Jurkat, Clone E6-1 (cell line): ENCODE measurements at regions not wholly inside any gene's neighbourhood (a gene's known extent, or its start where the extent isn't known, plus 50 kb on each side); places are given as distances from the start of the nearest gene placed in this dataset.

Experiments used
- DNase-seq: peaks from one replicate; pipeline ENCODE4 v3.0.0-alpha.2; 2011; ENCODE audit warnings: low read depth, low spot score
- H3K4me3 ChIP-seq: 2 replicates; pipeline ENCODE4 v1.5.1; 2011; ENCODE audit warnings: mild to moderate bottlenecking, low read length, control low read depth, moderate library complexity

DNA sequence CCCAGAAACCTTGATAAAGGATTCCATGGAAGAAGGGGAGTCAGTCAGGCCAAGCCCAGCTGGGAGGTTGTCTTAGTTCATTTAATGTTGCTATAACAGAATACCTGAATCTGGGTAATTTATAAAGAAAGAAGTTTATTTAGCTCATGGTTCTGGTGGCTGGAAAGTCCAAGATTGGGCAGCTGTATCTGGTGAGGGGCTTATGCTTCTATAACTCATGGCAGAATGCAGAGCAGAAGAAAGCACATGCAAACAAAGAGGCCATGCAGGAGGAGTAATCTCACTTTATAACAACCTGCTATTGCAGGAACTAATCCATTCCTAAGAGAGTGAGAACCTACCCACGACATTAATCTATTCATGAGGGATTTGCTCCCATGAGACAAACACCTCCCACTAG is 54.2 kb upstream of the ANKRD1 start:
- DNase-seq, result no peak
- H3K4me3 ChIP-seq, result no peak overlapping the region

DNA sequence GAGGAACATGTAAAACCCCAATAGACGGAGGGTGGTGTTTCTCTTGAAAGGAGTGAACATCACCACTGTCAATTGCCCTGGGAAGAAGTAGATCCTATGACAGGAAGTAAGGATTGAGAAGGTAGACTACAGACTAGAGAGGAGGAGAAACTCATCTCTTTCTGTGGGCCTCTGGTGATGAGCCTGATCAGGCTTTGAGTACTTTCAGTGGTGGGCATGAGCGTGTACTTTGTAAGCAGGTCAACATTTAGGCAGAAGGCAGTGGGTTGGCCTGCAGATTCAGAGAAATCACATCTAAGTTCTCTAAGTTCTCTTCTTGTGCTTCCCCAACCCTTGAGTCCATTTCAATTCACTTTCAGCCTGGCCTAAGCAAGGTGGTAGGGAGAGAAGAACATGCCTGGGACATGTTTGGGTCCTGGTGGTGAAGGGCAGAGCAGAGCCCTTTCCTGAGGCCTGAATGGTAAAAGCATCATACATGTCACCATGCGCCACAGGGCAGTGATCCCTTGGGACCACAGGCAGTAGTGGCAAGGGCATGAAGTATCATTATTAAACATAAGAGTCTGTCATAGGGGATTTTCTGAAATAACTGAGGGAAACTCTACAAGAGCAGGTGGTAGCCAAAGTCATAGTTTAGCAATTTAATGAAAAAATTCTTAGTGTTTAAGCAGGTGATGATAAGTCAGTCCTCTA is 56.4 kb upstream of the ANKRD1 start:
- DNase-seq, result no peak
- H3K4me3 ChIP-seq, result no peak overlapping the region

- DNase-seq, result no peak
- H3K4me3 ChIP-seq, result no peak overlapping the region
These were observed 57.1 kb upstream of the ANKRD1 start for GRCh38 chr10:90977855-90978486.

GRCh38 chr10:90982406-90983008 is 61.6 kb upstream of the ANKRD1 start:
- no peak overlapping the region for H3K4me3 ChIP-seq
- DNase-seq, result no peak

DNA sequence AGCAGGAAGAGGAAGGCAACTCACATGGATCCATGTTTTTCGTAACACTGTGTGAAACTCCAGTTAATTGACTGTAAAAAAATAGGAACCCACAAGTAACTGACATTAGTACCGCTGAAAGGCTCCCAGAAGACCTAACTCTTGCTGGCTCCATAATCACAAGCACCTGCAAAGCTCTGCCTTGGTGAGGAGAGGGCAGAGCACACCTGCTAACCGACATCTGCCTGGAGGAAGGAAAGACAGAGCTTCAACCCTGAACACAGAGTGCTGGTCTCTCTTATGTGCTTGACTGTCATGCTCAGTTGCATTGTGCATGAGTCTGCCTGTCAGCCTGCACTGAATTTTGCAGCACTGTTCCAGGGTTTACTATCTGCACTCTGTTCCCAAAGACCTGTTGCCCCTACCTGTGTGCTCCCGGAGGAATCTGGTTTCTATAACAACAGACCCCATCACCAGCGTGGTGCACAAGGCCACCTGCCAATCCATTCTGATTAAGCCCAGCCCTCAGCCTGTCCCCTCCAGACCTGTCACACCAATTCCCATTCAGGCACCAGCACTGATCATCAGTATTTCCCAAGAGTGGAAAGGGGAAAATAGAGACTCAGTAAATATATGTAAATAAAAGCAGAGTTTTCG is 63.1 kb upstream of the ANKRD1 start:
- peak overlapping the region; percentile 10 for H3K4me3 ChIP-seq
- DNase-seq, result peak; percentile 92

GRCh38 chr10:90984898-90985297 is 64.0 kb upstream of the ANKRD1 start:
- no peak overlapping the region for H3K4me3 ChIP-seq
- no peak for DNase-seq

DNA sequence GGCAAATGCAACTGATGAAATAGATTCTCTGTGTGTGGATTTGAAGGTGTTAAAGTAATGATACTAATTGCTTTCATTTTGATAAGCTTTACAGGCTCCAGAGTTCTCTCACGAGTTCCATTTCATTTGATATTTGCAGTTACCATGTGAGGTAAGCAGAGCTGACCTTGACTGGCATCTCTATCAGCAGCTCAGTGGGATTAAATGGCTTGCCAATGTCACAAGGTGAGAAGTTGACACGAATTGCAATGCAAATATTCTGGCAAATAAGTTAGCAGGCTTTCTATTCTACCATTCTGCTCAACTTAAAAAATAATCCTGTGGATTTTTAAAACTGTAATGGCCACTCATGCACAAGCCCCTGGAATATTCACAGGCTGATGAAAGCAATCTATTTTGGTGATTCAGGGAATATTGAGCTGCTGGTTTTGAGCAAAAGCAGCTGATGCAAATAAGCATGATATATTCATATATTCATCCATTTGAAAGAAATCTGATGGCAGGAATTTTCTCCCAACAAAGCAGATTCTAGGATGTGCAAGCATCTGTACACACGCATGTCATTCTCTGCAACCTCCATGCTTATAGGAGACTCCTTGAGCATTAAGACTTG is 64.5 kb upstream of the ANKRD1 start:
- DNase-seq, result no peak
- H3K4me3 ChIP-seq, result no peak overlapping the region

DNA sequence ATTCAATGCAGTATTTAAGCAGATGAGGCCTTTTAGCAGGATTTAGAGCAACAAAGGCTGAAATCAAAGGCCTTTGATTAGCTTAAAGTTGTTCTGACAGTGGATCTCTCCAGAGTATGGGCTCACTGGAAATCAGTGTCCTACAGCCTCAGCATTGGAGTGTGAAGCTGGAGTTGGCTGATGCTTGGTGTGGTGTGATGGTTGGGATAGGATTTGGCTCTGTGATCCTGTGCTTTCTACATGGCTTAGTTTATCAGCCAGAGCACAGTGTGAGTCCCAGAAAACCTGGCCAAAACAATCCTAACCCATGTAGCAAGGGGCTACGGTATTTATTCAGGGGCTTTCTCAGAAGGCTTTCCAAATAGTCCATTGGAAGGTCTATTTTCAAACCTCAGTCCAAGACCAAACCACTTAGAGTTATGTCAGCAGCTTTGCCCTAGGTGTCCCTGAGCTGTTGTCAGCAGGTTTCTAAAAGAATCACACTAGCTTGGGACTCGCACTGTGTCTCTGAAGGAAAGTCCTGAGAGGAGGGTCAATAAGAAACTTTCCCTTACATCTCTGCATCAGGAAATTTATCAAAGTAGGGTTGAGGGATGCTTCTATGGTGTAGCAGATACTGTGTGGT is 65.4 kb upstream of the ANKRD1 start:
- no peak overlapping the region for H3K4me3 ChIP-seq
- no peak for DNase-seq

DNA sequence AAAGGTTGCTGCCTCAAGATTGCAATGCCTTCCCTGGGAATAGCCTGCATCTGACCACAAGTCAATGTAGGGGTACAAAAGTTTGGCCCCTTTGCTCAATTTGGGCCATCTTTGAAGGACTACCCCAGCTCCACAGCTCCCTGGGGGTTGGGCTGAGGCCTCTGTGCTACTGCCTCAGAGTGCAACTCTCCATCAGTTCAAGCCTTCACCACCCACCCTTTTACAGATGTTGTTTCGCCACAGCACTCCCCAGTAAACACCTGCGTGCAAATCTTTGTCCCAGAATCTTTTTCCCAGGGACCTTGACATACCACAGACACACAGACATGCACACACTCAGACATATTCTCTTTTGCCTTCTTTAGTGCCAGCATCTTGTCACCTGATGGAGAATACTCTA is 66.0 kb upstream of the ANKRD1 start:
- DNase-seq, result peak; percentile 40
- H3K4me3 ChIP-seq, result no peak overlapping the region

- DNase-seq, result no peak
- no peak overlapping the region for H3K4me3 ChIP-seq
These were observed 66.5 kb upstream of the ANKRD1 start for GRCh38 chr10:90987383-90987782.

DNA sequence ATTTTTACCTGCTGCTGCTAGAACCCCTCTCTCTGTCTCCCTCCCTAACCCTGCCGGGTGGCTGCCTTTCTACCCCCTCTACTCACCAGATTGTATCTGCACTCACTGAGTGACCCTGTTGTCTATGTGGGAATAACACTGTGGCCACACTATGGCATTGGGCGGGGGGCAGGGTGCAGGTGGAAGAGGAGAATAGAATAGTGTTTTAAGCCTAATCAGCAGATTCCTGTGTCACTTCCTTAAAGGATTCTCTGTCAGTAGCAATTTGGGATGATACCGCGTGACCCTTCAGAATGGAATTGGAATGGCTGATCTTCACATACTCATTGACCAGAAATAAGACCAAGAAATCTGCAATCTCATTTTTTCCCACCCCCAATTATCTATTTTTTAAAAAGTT is 67.1 kb upstream of the ANKRD1 start:
- no peak overlapping the region for H3K4me3 ChIP-seq
- DNase-seq, result no peak

DNA sequence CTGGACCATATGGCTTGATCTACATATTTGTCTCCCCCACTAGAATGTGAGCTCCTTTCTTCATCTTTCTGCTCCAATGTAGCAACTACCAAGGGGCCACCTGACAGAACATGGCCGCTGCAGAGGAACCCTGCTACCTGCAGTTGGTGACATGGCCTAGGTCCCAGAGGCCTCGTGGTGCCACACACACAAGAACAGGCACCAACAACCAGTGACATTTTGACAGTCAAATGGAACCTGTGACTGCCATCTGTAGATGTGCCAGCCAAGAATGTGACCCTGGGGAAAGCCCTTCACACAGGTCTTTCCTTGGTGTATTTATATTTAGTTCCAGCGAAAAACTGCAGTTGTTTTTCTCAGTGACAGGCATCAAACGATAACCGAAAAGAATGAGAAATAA is 67.9 kb upstream of the ANKRD1 start:
- no peak overlapping the region for H3K4me3 ChIP-seq
- no peak for DNase-seq

DNA sequence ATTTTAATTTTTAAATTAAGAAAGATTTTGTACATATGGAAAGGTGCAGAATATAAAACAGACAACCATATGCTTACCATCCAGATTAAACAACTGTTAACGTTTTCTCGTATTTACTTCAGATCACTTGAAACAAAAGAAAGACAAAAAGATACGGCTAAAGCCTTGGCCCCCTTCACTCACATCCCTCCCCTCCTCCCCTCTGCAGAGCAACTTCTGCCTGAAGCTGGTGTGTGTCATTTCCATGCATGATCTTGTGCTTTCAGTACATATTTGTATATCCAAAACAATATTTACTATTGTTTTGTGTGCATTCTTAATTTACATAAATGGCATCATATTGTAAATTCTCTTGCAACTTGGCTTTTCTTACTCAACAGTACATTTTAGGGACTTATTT is 68.5 kb upstream of the ANKRD1 start:
- DNase-seq, result no peak
- H3K4me3 ChIP-seq, result no peak overlapping the region

DNA sequence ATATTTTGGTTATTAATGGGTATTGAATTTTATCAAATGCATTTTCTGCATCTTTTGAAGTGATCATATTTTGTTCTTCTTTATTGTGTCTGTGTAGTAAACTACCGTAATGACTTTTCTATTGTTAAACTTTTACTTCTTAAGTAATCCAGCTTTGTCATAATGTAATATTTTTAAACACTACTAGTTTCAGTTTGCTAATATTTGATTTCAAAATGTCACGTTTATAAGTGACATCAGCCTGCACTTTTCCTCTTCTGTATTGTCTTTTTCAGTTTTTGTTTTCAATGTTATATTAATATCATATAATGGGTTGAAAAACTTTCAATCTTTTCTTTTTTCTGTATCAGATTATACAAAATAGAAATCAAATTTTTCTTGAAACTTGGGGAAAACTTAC is 71.6 kb upstream of the ANKRD1 start:
- H3K4me3 ChIP-seq, result no peak overlapping the region
- no peak for DNase-seq

GRCh38 chr10:90993340-90993739 is 72.5 kb upstream of the ANKRD1 start:
- no peak for DNase-seq
- no peak overlapping the region for H3K4me3 ChIP-seq

DNA sequence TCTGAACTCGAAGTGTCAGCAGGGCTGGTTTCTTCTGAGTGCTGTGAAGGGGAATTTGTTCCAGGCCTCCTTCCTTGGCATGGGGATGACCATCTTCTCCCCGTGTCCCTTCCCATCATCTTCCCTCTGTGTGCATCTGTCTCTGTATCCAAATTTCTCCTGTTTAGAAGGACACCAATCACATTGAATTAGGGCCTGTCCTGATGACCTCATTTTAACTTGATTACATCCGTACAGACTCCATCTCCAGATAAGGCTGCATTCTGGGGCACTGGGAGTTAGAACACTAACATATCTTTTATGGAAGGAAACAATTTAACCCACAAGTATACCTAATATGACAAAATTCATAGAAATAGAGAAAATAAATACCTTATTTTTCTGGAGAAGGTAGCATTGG is 76.8 kb upstream of the ANKRD1 start:
- no peak for DNase-seq
- no peak overlapping the region for H3K4me3 ChIP-seq

- H3K4me3 ChIP-seq, result no peak overlapping the region
- DNase-seq, result no peak
These were observed 78.0 kb upstream of the ANKRD1 start for GRCh38 chr10:90998733-90999511.

- no peak overlapping the region for H3K4me3 ChIP-seq
- DNase-seq, result no peak
These were observed 78.8 kb upstream of the ANKRD1 start for GRCh38 chr10:90999512-91000172.
